ENCODE measurements at regions not wholly inside any gene's neighbourhood (a gene's known extent, or its start where the extent isn't known, plus 50 kb on each side); places are given as distances from the start of the nearest gene placed in this dataset.
"Not testable (repeated sequence)": the region's sequence is repeated elsewhere in the genome, so short reads cannot be mapped to it uniquely, and the experiment has no call there.

DNA sequence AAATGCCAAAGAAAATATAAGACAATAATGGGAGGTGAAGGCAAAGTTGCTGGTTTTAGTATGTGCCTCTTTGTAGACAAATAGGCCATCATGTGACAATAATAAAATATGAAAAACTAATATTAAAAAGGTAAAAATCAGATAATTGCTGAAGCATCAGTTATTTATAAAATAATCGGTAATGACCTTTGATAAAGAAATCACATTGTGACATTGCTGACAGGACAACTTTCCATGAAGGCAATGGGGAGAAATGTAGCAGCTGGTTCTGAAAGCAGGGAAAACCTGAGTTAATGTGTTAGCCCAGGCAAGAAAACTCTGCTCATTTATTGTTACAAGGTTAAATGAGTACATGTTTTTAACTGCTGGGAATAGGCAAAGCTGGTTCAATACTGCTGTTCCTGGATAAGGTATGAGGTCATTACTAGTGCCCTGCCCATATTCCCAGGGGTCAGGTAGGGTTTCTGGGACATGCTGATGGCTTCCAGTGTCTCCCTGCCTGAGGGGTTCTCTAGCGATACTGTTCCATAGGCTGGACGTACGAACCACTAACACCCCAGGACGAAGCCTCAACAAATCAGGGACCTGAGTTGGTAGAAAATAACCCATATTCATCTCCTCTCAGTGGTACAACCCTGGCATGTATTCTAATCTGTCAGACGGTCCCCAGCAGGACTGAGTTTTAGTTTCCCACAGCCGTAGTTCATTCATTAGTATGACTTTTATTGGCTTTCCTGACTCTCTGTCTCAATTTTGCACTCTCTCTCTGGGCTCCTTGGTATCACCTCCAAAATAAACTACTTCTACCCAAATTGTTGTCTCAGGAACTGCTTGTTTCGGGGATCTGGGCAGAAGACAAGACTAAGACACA lies 355.9 kb downstream of the TXNL1 start:
- Histone ChIP-seq H3K79me2 (ENCODE audit: control insufficient read depth, insufficient read depth, low read length) (no peaks in the 10 kb centered on the region), H3K27ac (ENCODE audit: control insufficient read depth, insufficient read depth) (no peak overlapping the region), H3K9ac (ENCODE audit: control insufficient read depth, insufficient read depth, low read length) (no peak overlapping the region), H3K4me3 (no peak overlapping the region), H4K20me1 (ENCODE audit: control insufficient read depth, insufficient read depth) (no peaks in the 10 kb centered on the region), H3K4me2 (ENCODE audit: control insufficient read depth, insufficient read depth) (no peak overlapping the region), H3K4me1 (ENCODE audit: control insufficient read depth, insufficient read depth, low read length) (no peaks in the 10 kb centered on the region), H3K36me3 (ENCODE audit: control insufficient read depth in 2 of 2, insufficient read depth in 2 of 2, low read length in 1 of 2) (no peaks in the 10 kb centered on the region), H3K27me3 (replicated peaks in 1 of 2; ENCODE audit: control insufficient read depth in 2 of 2, insufficient read depth in 2 of 2, low read length in 1 of 2) (no peaks in the 10 kb centered on the region), H2AFZ (ENCODE audit: control insufficient read depth, low read depth, low read length) (no peak overlapping the region), H3K9me3 (replicated peaks; ENCODE audit: control insufficient read depth, insufficient read depth, low read length) (no peaks in the 10 kb centered on the region)
- ATAC-seq, result no peak
- 50% methylated on average over 8 of the region's 8 CpGs for WGBS (ENCODE audit: insufficient coverage, insufficient replicate concordance, low lambda C conversion rate, missing lambda C conversion rate)
- intact Hi-C loops (cut with micrococcal nuclease; ENCODE audit: unreplicated experiment) (no loop called here), in situ Hi-C loops (cut with MboI) (no loop called here)
- TF ChIP-seq RELB (IDR thresholded peaks at IDR 0.05; ENCODE audit: low read depth) (no peak), SMAD1 (IDR thresholded peaks at IDR 0.05; ENCODE audit: low read depth, partially characterized antibody) (no peak), KLF5 (IDR thresholded peaks at IDR 0.05; ENCODE audit: partially characterized antibody) (no peak), ZNF384 (IDR thresholded peaks at IDR 0.05; ENCODE audit: borderline replicate concordance, low read depth, low read length) (no peak), WRNIP1 (IDR thresholded peaks at IDR 0.05; ENCODE audit: borderline replicate concordance, low read depth, low read length) (no peak), HDAC2 (IDR thresholded peaks at IDR 0.05) (no peak), POU2F2 (IDR thresholded peaks at IDR 0.05; ENCODE audit: borderline replicate concordance, low read depth, low read length) (no peak), MYB (IDR thresholded peaks at IDR 0.05; ENCODE audit: borderline replicate concordance, low read depth, low read length) (no peak), HCFC1 (IDR thresholded peaks at IDR 0.05; ENCODE audit: low read length) (no peak), ZNF217 (IDR thresholded peaks at IDR 0.05) (no peak)
- TF ChIP-seq, protein P1, sequence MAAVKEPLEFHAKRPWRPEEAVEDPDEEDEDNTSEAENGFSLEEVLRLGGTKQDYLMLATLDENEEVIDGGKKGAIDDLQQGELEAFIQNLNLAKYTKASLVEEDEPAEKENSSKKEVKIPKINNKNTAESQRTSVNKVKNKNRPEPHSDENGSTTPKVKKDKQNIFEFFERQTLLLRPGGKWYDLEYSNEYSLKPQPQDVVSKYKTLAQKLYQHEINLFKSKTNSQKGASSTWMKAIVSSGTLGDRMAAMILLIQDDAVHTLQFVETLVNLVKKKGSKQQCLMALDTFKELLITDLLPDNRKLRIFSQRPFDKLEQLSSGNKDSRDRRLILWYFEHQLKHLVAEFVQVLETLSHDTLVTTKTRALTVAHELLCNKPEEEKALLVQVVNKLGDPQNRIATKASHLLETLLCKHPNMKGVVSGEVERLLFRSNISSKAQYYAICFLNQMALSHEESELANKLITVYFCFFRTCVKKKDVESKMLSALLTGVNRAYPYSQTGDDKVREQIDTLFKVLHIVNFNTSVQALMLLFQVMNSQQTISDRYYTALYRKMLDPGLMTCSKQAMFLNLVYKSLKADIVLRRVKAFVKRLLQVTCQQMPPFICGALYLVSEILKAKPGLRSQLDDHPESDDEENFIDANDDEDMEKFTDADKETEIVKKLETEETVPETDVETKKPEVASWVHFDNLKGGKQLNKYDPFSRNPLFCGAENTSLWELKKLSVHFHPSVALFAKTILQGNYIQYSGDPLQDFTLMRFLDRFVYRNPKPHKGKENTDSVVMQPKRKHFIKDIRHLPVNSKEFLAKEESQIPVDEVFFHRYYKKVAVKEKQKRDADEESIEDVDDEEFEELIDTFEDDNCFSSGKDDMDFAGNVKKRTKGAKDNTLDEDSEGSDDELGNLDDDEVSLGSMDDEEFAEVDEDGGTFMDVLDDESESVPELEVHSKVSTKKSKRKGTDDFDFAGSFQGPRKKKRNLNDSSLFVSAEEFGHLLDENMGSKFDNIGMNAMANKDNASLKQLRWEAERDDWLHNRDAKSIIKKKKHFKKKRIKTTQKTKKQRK (IDR thresholded peaks at IDR 0.05; ENCODE audit: low read depth, low read length), result no peak
- no peak for DNase-seq (ENCODE audit: low read depth, low spot score)
- POLR2A ChIA-PET, result no interaction called here
- no peak for FAIRE-seq
- no TSS peak for BruUV-seq (replicated peaks)
- SMC1A ChIA-PET (ENCODE audit: uncharacterized antibody, unreplicated experiment), result no interaction called here
- RAD21 ChIA-PET (ENCODE audit: unreplicated experiment), result no interaction called here
- CTCF ChIA-PET, result no interaction called here

DNA sequence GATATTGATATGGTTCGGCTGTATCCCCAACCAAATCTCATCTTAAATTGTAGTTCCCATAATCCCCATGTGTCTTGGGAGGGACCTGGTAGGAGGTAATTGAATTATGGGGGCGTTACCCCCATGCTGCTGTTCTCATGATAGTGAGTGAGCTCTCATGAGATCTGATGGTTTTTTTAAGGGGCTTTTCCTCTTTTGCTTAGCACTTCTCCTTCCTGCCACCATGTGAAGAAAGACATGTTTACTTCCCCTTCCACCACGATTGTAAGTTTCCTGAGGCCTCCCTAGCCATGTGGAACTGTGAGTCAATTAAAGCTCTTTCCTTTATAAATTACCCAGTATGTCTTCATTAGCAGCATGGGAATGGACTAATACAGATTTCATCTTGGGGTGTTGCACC lies 358.6 kb downstream of the TXNL1 start:
- FAIRE-seq; H3K9ac ChIP-seq (ENCODE audit: control insufficient read depth, insufficient read depth, low read length); H3K27ac ChIP-seq (ENCODE audit: control insufficient read depth, insufficient read depth); H3K4me3 ChIP-seq; DNase-seq (ENCODE audit: low read depth, low spot score); POLR2A ChIA-PET; in situ Hi-C loops (cut with MboI); BruUV-seq (replicated peaks); H3K4me2 ChIP-seq (ENCODE audit: control insufficient read depth, insufficient read depth); H4K20me1 ChIP-seq (ENCODE audit: control insufficient read depth, insufficient read depth); intact Hi-C loops (cut with micrococcal nuclease; ENCODE audit: unreplicated experiment); H2AFZ ChIP-seq (ENCODE audit: control insufficient read depth, low read depth, low read length); H3K4me1 ChIP-seq (ENCODE audit: control insufficient read depth, insufficient read depth, low read length); H3K9me3 ChIP-seq (replicated peaks; ENCODE audit: control insufficient read depth, insufficient read depth, low read length); CTCF ChIA-PET; SMC1A ChIA-PET (ENCODE audit: uncharacterized antibody, unreplicated experiment); H3K79me2 ChIP-seq (ENCODE audit: control insufficient read depth, insufficient read depth, low read length); H3K36me3 ChIP-seq (ENCODE audit: control insufficient read depth in 2 of 2, insufficient read depth in 2 of 2, low read length in 1 of 2); ATAC-seq; H3K27me3 ChIP-seq (replicated peaks in 1 of 2; ENCODE audit: control insufficient read depth in 2 of 2, insufficient read depth in 2 of 2, low read length in 1 of 2): not testable (repeated sequence)
- RAD21 ChIA-PET (ENCODE audit: unreplicated experiment), result interaction anchor here (1.1 kb wide), 1 partner anchor 9 kb away, joined by 3 read pairs; no protein-coding TSS in a partner anchor
- 2% methylated on average over 3 of the region's 3 CpGs for WGBS (ENCODE audit: insufficient coverage, insufficient replicate concordance, low lambda C conversion rate, missing lambda C conversion rate)
